PC-9 (cell line): ENCODE measurements at regions not wholly inside any gene's neighbourhood (a gene's known extent, or its start where the extent isn't known, plus 50 kb on each side); places are given as distances from the start of the nearest gene placed in this dataset.

Experiments
- EZH2 ChIP-seq: fragments of 200-600 bp; sonication (generic); IDR thresholded peaks from 2 replicates; pipeline ENCODE4 v1.8.0; 2017; ENCODE audit warnings: antibody characterized with exemption, low read depth
- TF ChIP-seq, protein P1 (sequence below): fragments of 200-600 bp; sonication (generic); conservative IDR thresholded peaks from 2 replicates; pipeline ENCODE4 v1.6.1; 2017; ENCODE audit warnings: mixed run types, antibody characterized with exemption, mild to moderate bottlenecking, moderate library complexity

DNA sequence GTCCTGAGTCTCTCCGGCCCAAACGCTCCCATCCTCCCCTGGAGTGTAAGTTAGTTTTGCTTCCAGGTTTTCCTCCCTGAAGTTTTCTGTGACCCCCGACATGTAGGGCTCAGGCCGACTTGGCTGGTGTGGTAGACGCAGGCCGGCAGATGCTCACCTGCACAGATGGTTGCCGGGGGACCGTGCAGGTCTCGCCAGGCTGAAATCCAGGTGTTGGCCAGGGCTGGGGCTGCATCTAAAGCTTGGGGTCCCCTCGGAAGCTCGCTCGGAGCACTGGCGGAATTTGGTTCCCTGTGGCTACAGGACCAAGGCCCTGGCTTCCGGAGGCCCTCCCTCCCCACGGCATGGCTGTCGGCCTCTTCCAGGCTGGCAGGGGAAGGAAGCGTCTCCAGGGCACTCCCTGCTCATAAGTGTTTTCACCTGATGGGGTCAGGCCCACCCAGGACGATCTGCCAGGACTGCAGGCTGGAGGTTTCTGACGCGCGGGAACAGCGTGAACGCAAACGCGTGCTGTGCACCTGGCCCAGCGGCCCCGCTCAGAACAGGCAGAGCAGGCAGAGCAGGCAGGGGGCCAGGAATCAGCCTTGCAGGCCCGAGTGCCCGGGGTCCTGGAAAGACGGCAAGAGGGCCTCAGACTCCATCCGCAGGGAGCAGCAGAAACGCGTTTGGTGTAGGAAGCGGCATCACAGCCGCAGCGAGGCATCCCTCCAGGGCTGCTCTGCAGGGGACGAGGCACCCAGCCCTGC lies 258.2 kb downstream of the BRD1 start:
- TF ChIP-seq, protein P1, sequence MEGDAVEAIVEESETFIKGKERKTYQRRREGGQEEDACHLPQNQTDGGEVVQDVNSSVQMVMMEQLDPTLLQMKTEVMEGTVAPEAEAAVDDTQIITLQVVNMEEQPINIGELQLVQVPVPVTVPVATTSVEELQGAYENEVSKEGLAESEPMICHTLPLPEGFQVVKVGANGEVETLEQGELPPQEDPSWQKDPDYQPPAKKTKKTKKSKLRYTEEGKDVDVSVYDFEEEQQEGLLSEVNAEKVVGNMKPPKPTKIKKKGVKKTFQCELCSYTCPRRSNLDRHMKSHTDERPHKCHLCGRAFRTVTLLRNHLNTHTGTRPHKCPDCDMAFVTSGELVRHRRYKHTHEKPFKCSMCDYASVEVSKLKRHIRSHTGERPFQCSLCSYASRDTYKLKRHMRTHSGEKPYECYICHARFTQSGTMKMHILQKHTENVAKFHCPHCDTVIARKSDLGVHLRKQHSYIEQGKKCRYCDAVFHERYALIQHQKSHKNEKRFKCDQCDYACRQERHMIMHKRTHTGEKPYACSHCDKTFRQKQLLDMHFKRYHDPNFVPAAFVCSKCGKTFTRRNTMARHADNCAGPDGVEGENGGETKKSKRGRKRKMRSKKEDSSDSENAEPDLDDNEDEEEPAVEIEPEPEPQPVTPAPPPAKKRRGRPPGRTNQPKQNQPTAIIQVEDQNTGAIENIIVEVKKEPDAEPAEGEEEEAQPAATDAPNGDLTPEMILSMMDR = no peak
- no peak for TF ChIP-seq EZH2
